HL-60 (cell line): ENCODE measurements at regions not wholly inside any gene's neighbourhood (a gene's known extent, or its start where the extent isn't known, plus 50 kb on each side); places are given as distances from the start of the nearest gene placed in this dataset.

Experiments
- DNase-seq, 2 experiments: peaks; one replicate each; pipeline ENCODE4 v3.0.0-alpha.2; 2010 to 2020; ENCODE audit warnings: low read depth in 1 of 2, low spot score in 1 of 2
- H3K27ac ChIP-seq: fragments of 250-450 bp; sonication (Bioruptor Pico); replicated peaks from 2 replicates; pipeline ENCODE4 v1.5.1; 2020; ENCODE audit warnings: mild to moderate bottlenecking, moderate library complexity
- H3K27me3 ChIP-seq: fragments of 250-450 bp; sonication (Bioruptor Pico); 2 replicates; pipeline ENCODE4 v1.5.1; 2021; ENCODE audit warnings: mild to moderate bottlenecking, moderate library complexity; ENCODE audit not compliant: insufficient read depth, poor library complexity, severe bottlenecking
- H3K4me3 ChIP-seq: replicated peaks from 2 replicates; pipeline ENCODE4 v1.5.1; 2011; ENCODE audit warnings: mild to moderate bottlenecking, control low read depth, low read length; ENCODE audit not compliant: insufficient read depth
- GABPA ChIP-seq: IDR thresholded peaks from 2 replicates; pipeline ENCODE4 v1.6.1; 2012; ENCODE audit warnings: low read depth
- POLR2AphosphoS5 ChIP-seq: IDR thresholded peaks from 2 replicates; pipeline ENCODE4 v1.6.1; 2012; ENCODE audit warnings: low read depth
- SPI1 ChIP-seq: IDR thresholded peaks from 2 replicates; pipeline ENCODE4 v1.6.1; 2012; ENCODE audit warnings: low read depth, mild to moderate bottlenecking, borderline replicate concordance
- TF ChIP-seq, protein P1 (sequence below): IDR thresholded peaks from one replicate; pipeline ENCODE4 v1.5.1; 2011; ENCODE audit warnings: low read length, control low read depth, inconsistent platforms; ENCODE audit not compliant: insufficient read depth
- TF ChIP-seq, protein P2 (sequence below): IDR thresholded peaks from 2 replicates; pipeline ENCODE4 v1.6.1; 2012; ENCODE audit warnings: low read depth; ENCODE audit not compliant: insufficient replicate concordance

DNA sequence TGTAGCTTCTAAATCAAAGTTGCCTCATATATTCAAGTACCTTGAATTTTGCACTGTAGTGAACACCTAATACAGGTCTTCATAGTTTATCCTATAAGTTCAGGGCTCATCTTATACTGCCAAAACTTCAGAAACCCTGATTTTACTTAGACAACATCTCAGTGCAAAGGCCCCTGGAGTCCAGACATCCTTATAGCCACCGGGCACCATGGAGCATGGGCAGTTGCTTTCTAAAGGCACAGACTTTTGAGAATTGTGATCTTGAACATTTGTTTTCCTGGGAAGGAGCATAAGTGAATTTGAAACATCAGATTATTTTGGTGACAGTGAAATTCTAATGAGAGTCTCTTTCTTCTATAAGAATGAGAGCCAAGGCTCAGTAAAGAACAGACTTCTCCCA, 292.3 kb downstream of the CYRIA start:
- H3K27me3 ChIP-seq = no peaks in the 10 kb centered on the region
- H3K4me3 ChIP-seq = no peak overlapping the region
- H3K27ac ChIP-seq = no peak overlapping the region
- TF ChIP-seq, protein P1, sequence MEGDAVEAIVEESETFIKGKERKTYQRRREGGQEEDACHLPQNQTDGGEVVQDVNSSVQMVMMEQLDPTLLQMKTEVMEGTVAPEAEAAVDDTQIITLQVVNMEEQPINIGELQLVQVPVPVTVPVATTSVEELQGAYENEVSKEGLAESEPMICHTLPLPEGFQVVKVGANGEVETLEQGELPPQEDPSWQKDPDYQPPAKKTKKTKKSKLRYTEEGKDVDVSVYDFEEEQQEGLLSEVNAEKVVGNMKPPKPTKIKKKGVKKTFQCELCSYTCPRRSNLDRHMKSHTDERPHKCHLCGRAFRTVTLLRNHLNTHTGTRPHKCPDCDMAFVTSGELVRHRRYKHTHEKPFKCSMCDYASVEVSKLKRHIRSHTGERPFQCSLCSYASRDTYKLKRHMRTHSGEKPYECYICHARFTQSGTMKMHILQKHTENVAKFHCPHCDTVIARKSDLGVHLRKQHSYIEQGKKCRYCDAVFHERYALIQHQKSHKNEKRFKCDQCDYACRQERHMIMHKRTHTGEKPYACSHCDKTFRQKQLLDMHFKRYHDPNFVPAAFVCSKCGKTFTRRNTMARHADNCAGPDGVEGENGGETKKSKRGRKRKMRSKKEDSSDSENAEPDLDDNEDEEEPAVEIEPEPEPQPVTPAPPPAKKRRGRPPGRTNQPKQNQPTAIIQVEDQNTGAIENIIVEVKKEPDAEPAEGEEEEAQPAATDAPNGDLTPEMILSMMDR = no peak
- no peak for TF ChIP-seq SPI1
- TF ChIP-seq, protein P2, sequence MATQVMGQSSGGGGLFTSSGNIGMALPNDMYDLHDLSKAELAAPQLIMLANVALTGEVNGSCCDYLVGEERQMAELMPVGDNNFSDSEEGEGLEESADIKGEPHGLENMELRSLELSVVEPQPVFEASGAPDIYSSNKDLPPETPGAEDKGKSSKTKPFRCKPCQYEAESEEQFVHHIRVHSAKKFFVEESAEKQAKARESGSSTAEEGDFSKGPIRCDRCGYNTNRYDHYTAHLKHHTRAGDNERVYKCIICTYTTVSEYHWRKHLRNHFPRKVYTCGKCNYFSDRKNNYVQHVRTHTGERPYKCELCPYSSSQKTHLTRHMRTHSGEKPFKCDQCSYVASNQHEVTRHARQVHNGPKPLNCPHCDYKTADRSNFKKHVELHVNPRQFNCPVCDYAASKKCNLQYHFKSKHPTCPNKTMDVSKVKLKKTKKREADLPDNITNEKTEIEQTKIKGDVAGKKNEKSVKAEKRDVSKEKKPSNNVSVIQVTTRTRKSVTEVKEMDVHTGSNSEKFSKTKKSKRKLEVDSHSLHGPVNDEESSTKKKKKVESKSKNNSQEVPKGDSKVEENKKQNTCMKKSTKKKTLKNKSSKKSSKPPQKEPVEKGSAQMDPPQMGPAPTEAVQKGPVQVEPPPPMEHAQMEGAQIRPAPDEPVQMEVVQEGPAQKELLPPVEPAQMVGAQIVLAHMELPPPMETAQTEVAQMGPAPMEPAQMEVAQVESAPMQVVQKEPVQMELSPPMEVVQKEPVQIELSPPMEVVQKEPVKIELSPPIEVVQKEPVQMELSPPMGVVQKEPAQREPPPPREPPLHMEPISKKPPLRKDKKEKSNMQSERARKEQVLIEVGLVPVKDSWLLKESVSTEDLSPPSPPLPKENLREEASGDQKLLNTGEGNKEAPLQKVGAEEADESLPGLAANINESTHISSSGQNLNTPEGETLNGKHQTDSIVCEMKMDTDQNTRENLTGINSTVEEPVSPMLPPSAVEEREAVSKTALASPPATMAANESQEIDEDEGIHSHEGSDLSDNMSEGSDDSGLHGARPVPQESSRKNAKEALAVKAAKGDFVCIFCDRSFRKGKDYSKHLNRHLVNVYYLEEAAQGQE = no peak
- no peak for TF ChIP-seq GABPA
- no peak for TF ChIP-seq POLR2AphosphoS5
- DNase-seq = no peak

DNA sequence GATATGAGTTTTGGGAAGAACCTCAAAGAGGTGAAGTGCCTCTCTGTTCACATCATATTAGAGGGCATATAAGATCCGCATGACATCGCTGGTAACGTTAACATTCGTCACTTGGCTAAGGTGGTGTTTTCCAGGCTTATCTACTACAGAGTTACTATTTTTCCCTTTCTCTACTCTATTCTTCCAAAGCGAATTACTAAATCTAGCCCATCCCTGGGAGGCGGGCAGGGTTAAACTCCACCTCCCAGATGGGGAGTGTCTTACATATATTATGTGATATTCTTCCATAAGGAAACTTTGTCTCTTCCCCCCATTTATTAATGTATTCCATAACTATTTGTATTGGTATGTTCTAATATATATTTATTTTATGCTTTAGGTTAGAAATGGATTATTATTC, 293.9 kb downstream of the CYRIA start:
- Histone ChIP-seq H3K4me3 (no peak overlapping the region), H3K27me3 (no peaks in the 10 kb centered on the region), H3K27ac (no peak overlapping the region)
- no peak for DNase-seq
- TF ChIP-seq GABPA (no peak), SPI1 (no peak), POLR2AphosphoS5 (no peak)
- TF ChIP-seq, protein P2 = no peak
- TF ChIP-seq, protein P1 = no peak

DNA sequence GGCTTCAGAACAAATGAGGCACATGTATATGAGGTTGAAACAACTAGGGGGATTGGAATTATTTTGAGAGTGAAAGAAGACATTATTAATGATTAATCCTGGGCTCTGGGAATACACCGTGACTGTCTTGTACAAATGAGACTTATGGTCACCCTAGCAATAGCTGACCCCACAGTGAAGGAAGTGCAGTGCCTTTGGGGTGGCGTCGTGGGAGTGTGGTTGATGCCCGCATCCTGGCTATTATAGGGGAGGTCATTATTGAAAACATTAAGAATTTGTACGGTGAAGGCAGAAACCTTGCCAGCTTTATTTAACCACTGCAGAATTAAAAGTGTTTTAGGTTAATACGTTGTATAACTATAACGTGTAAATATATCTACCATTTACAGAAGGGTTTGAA, 296.7 kb downstream of the CYRIA start:
- no peak for DNase-seq
- Histone ChIP-seq H3K27me3 (no peaks in the 10 kb centered on the region), H3K4me3 (no peak overlapping the region), H3K27ac (no peak overlapping the region)
- TF ChIP-seq, protein P2 = no peak
- TF ChIP-seq POLR2AphosphoS5 (no peak), SPI1 (no peak), GABPA (no peak)
- TF ChIP-seq, protein P1 = no peak
